HG03103 (cell line): ENCODE measurements at regions not wholly inside any gene's neighbourhood (a gene's known extent, or its start where the extent isn't known, plus 50 kb on each side); places are given as distances from the start of the nearest gene placed in this dataset.
"Not testable (repeated sequence)": the region's sequence is repeated elsewhere in the genome, so short reads cannot be mapped to it uniquely, and the experiment has no call there.

Source experiments
- ATAC-seq: cut with Tn5 transposase; IDR thresholded peaks from one replicate; pipeline ENCODE4 v1.9.1; 2021; ENCODE audit warnings: low read depth; ENCODE audit not compliant: unreplicated experiment

DNA sequence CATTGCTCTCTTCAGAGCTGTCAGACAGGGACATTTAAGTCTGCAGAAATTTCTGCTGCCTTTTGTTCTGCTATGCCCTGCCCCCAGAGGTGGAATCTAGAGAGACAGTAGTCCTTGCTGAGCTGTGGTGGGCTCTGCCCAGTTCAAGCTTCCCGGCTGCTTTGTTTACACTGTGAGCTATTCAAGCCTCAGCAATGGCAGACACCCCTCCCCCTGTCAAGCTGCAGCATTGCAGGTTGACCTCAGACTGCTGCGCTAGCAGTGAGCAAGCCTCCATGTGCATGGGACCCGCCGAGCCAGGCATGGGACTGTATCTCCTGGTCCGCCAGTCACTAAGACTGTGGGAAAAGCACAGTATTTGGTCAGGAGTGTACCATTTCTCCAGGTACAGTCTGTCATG is 53.6 kb upstream of the MAPK10 start:
- ATAC-seq = not testable (repeated sequence)

DNA sequence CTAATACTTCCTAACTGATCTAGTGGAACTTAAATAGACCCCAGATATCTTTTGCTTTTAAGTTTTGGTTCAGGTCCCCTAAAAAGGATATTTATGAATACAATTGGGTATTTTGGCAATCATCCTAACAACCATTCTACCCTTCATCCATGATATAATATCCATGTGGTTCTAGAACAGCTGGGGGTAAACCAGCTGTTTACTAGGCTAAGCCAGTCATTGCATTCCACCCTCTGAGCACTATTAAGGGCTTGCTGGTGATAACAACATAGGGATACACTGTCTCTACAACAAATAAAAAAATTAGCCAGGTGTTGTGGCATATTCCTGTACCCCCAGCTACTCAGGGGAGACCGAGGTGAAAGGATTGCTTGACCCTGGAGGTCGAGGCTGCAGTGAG is 54.8 kb upstream of the MAPK10 start:
- ATAC-seq = no peak

DNA sequence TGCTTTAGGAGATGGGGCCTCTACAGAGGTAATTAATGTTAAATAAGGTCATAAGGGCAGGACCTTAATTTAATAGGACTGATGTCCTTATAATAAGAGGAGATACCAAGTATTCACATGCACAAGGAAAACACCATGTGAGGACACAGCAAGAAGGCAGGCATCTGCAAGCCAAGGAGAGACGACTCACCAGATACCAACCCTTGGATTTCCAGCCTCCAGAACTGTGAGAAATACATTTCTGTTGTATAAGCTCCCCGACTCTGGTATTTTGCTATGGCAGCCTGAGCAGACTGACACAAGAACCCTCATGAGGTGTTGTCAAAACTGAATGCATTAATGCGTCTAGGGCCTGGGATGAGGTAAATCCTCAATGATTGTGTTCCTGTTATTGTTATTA is 56.2 kb upstream of the MAPK10 start:
- no peak for ATAC-seq

DNA sequence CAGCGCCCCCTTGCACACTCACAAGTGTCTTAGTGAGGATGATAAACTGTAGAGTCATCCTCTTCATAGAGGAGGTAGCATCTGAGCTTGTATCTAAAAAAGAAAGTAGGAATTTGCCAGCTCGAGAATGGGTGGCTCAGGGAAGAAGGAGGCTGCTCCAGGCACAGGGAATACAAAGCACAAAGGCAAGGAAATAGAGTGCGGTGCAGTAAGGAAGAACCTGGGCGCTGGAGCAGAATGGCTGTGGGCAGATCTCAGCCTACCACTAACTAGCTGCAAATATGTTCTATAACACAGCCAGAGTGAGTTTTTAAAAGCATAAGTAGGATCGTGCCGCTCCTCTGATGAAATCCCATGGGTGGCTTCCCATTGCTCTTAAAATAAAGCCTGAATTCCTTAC is 61.6 kb upstream of the MAPK10 start:
- no peak for ATAC-seq

DNA sequence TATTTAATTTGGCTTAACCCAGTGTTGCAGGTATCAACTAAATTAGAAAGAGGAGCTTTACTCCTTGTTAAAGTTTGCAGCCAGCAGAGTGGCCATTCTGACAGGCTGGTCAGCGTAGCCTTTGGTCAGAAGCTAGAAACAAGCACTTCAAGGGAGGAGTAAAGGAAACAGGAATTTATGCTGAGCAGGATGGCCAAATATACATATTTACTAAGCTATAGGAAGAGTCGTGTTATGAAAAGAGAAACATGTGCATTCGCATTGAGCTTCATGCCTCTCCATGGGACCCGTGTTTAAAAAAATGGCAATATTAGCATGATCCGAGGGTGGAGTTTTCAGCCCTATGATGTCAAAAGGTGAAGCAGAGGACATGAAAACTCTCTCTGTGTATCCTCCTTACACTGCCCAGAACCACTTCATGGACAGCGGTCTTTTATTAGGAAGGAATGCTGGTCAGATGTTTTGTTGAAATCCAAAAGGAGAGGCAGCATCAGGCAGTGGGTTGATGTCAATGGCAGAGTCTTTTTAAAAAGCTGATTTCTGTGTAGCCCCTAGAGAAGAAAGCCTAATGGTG is 71.8 kb upstream of the MAPK10 start:
- ATAC-seq = no peak

DNA sequence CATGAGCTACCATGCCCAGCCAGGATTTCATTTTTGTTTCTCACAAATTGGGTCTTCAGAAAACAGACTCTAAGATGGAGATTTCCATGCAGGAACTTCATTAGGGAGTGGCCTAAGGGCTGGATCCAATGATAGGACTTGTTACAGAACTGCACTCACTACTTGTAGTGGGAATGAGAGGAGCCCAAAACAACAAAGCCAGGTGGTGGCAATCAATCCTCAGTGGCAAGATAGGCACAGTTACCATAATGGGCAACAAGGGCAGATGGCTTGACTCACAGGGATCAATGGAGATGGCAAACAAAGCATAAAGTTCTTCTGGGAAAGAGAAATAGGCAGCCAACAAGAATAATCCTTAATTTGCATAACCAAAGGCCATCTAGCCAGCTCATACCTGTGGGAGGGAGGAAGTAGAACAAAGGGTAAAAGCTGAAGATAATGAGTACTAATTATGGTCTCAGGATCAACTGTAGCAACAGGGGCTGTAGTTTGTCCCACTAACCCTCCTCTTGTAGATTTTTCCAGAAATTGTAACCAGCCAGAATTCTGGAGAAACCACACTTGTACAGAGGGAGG is 72.8 kb upstream of the MAPK10 start:
- ATAC-seq = no peak

DNA sequence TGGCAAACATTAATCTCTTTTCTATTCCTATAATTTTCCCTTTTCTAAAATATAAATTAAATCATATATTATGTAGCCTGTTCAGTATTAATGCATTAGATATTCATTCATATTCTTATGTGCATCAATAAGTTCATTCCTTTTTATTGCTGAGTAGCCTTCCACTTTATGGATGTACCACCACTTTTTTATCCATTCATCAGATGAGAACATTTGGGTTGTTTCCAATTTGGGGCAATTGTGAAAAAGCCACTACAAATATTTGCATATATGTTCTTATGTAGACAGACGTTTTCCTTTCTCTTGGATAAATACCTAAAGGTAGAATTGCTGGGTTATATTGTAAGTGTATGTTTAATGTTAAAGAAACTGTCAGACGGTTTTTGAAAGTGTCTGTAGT is 79.4 kb upstream of the MAPK10 start:
- no peak for ATAC-seq

DNA sequence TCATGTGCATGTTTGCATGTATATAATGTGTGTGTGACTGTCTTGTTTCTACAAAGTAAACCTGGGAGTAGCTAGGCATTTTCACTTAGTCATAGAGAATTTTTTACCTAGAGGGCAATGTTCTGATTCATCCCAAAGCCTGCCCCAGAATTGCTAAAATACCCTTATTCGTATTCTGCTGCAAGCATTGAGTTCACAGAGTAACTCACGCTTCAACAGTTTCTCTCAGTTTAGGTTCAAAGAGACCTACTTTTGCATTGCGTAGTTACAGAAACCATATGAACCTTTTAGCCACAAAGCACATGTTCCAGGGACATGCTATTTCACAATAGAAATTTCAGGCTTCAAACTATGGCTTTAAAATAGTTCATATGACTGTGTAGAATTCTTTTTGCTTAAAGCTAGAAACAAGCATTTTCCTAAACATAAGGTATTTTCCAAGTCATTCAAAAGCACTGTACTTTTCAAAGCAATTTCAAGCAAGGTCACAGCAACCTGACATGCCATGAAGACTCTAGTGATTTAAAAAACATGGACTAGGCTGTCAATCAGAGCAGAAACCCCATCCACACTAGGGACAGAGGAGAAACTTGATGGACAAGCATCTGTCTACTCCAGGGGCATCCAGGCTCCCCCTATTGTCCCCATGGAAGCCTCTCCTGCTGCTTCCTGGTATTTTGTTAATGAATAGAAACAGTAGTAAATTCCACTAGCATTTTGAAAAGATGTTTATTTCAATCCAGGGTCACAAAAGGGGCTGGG is 81.5 kb upstream of the MAPK10 start:
- no peak for ATAC-seq

DNA sequence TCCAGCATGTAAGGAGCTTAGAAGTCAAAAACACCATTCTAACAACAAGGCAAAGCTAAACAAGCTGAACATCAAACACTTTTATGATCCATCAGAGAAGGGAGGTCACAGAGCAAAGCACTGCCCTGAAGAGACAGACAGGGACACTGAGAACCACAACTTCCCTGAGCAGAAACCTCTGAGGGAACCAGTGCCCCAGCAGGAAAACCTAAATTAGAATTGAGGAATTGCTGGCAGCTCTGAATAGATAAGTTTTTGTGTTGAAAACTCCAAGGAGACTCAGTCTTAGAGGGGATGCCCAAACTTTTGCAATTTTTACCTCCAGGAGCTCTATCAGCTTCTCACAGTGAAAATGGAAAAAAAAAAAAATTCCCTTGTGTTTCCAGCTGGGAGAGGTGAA is 83.0 kb upstream of the MAPK10 start:
- no peak for ATAC-seq

DNA sequence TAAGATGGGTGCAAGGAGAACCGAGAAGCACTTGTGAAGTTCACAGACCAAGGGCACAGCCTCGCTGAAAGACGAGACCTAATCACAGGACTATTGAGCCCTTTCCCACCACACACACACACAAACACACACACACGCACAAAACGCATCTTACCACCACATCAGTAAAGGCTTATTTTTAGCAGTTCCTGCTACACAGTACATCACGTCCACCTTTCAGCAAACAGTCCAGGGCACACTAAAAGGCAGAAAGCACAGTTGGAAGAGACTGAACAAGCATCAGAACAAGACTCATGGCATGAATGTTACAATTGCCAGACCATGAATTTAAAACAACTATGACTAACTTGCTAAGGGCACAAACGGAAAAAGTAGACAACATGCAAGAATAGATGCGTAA is 83.6 kb upstream of the MAPK10 start:
- no peak for ATAC-seq

DNA sequence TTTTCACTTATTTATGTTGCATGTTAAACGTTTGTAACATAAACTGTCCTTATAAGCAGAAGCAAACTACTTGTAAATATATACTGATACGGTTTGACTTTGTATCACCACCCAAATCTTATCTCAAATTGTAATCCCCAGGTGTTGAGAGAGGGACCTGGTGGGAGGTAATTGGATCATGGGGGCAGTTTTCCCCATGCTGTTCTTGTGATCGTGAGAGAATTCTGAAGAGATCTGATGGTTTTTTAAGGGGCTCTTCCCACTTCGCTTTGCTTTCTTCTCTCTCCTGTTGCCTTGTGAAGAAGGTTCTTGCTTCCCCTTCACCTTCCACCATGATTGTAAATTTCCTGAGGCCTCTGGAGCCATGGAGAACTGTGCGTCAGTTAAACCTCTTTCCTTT is 87.1 kb upstream of the MAPK10 start:
- no peak for ATAC-seq

DNA sequence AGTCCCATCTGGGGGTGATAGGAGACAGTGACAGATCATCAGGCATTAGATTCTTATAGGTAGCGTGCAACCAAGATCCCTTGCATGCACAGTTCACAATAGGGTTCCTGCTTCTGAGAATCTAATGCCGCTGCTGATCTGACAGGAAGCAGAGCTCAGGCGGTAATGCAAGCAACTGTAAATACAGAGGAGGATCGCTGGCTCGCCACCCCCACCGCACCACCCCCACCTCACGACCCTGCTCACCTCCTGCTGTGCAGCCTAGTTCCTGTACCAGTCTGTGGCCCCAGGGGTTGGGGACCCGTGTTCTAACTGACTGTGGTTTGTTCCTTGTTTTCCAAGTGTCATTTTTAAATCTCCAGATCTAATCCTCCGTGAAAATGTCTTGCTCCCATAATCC is 89.0 kb upstream of the MAPK10 start:
- ATAC-seq = no peak

DNA sequence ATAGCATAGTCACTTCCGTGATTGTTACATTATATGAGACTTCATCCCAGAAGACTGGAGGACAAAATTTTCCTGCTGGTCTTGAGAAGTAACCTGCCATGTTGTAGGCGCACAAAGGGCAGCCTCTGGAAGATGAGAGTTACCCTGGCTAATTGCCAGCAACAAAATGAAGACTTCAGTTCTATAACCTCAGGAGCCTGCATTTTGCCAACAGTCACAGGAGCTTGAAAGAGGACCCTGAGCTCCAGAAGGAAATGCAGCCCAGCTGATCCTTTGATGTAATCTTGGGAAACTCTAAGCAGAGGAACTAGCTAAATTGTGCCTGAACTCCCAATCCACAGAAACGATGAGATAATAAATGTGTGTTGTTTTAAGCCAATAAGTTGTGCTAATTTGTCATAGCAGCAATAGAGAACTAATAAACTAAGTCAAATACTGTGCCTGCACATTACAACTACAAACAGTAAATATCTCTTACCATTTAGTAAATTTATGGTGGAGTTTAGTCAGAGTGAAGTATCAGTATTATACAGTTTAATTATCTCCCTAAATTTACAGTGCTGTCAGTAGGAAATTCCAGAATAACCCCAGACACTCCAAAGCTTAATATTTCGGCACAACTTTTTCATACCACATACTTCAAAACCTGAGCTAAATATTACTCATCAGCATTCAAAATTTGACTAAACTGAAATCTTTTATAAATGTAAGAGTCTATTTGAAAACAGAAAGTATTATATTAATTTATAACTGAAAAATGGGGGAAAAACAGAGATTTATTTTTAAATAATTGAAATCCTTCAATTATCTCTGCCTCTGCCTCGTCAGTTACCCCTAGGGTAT is 90.1 kb upstream of the MAPK10 start:
- no peak for ATAC-seq

DNA sequence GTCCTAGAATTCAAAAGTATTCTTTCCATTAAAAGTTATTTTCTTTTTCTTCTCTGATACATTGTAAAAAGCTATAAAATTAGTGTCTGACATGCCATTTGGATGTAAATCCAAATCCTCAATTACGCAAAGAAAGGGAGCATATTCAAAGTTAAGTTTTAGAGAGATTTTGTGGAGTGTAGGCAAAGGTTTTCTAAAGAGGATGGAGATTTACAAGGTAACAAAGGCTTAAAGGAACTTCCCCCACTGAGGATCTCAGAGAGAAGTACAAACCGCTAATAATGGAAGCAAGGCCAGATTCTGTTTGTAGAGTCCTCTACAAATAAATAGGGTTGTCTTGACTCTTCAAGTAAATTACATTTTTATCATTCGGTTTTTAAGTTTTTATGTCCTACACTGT is 91.0 kb upstream of the MAPK10 start:
- ATAC-seq = no peak

DNA sequence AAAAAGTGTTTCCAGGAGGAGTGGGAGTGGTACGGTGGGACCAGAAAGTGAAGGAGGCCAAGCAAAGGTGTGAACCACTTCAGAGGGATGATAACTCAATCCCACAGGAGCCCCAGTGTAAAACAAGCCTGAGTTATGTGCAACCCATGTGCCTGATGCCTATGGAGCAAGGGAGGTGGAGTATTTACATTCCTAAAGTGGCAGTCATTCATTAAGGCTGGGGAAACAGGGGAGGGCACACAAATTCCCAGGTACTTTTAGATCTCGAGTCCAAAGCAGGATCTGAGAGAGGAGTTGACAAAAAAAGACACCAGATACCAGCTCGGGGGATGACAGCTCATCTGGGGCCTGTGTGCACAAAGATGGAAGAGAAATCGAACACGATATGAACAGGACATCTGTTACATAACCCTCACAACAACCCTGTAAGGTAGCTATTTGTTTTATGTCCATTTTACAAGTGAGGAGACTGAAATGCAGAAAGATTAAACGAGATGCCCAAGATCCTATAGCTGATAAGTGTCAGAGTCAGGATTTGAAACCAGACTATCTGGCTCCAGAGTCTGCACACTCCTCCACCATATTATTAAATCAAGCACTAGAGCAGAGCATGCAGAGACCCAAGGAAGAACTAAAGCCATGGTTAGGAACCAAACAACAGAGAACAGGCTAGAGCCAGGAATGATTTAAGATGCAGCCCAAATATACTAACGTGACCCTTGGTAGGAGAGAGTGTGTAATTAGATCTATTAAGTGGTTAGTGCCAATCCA is 91.9 kb upstream of the MAPK10 start:
- no peak for ATAC-seq

DNA sequence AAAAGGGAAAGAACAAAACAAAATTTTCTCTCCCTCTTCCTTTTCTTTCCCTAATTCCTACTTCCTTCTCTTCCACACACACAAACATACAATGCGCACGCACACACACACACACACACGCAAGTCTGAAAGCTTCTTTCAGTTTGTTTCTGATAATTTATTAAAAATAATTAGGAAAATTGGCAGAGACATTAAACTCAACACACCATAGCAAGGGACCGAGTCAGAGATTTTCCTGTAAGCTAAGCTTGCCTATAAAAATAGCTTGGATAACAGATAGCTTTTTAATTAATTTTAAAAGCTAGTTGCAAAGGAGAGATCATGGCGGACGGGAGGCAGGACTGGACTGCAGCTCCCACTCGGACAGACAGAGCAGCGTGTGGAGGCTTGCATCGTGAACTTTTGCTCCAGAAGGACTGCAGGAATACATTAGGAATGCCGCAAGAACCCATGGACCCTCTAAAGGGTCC is 92.6 kb upstream of the MAPK10 start:
- no peak for ATAC-seq

DNA sequence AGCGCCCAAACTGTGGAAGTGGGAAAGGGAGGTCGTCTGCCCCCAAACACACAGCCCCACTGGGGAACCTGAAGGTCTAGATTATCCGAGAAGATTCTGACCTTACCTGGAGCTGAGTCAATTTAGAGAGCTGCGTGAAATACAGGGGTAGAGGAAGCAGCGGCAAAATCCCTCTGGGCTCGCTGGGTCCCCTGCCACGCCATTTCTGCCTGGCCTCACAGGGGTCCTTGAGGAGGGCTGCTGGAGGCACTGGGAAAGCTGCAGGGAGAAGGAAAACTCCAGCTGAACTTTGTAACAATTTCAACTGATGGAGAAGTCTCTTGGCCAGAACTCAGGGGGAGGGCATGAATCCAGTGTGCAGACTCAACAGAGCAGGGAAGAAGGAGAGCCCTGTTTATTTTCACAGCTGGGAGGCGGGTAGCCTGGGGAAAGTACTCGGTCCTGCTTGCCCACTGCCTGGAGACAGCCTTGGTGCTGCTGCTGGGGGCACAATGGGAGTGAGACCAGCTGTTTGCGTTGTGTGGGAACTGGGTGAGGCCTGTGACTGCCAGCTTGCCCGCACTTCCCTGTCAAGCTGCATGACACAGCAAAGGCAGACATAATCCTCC is 93.2 kb upstream of the MAPK10 start:
- no peak for ATAC-seq

DNA sequence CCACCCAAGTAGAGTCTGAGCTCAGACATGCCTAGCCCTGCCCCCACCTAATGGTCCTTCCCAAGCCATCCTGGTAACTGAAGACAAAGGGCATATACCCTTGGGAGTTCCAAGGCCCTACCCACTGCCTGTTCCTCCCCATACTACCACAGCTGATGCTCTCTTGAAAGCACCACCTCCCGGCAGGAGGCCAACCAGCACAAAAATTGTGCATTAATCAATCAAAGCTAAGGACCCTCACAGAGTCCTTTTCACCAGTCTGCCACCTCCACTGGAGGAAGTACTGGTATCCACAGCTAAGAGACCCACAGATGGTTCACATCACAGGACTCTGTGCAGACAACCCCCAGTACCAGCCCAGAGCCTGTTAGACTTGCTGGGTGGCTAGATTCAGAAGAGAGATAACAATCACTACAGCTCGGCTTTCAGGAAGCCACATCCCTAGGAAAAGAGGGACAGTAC is 93.8 kb upstream of the MAPK10 start:
- ATAC-seq = not testable (repeated sequence)

DNA sequence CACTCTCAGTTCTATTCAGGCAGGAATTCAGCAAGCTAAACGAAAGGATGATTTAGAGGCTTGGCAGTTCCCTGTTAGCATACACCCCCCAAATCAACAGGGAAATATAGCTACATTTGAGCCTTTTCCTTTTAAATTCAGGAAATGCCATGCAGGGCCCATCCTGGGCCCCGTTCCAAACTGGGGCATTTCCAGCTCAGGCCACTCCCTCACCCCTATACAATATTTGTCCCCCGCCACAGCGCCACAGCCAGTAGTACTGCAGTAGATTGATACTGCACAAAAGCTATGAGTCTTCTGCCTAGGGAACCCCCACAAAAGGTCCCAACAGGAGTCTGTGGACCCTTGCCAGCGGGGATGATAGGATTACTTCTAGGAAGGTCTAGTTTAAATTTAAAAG is 102.0 kb upstream of the MAPK10 start:
- no peak for ATAC-seq
